ENCODE measurements at regions not wholly inside any gene's neighbourhood (a gene's known extent, or its start where the extent isn't known, plus 50 kb on each side); places are given as distances from the start of the nearest gene placed in this dataset.

DNA sequence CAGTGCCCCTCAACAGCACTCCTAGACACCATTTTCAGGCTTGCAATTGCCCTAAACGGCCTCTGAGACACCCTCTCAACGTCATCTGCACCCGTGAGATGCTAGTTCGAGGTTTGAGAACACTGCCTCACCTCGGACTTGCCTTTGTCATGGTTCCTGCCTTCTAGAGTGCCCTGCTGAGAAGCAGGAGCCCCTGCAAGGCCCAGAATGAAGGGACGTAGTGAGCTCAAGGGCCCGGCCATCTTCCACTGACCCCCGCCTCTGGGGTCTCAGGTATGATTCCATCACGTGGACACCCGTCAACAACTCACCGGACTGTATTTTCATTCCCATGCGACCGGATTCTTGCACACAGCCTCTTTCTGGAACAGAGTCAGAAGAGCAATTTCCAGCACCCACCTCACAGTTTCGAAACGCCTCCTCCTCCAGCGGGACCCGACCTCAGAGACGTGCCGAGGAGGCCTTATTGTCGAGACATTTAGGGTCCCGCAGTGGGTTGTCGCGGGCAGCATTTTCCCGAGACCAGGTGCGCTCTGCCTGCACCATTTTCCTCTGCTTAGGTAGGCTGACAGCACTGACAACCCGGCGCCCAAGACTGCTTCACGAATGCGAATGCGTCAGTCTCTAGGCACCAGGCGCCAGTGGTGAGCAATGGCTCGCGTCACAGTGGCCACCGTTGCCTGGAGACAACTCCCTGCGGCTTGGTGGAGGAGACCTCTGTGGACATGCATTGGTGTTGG, 999.9 kb downstream of the KCNJ18 start:
- TF ChIP-seq EZH2 (IDR thresholded peaks at IDR 0.05; ENCODE audit: low read length, missing control alignments), result no peak
- TF ChIP-seq, protein P1, sequence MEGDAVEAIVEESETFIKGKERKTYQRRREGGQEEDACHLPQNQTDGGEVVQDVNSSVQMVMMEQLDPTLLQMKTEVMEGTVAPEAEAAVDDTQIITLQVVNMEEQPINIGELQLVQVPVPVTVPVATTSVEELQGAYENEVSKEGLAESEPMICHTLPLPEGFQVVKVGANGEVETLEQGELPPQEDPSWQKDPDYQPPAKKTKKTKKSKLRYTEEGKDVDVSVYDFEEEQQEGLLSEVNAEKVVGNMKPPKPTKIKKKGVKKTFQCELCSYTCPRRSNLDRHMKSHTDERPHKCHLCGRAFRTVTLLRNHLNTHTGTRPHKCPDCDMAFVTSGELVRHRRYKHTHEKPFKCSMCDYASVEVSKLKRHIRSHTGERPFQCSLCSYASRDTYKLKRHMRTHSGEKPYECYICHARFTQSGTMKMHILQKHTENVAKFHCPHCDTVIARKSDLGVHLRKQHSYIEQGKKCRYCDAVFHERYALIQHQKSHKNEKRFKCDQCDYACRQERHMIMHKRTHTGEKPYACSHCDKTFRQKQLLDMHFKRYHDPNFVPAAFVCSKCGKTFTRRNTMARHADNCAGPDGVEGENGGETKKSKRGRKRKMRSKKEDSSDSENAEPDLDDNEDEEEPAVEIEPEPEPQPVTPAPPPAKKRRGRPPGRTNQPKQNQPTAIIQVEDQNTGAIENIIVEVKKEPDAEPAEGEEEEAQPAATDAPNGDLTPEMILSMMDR (conservative IDR thresholded peaks at IDR 0.05 in 1 of 2, IDR thresholded peaks at IDR 0.05 in 1 of 2; ENCODE audit: low read depth in 1 of 2, low read length in 2 of 2), result no peak
- no peaks in the 10 kb centered on the region for H3K27me3 ChIP-seq (ENCODE audit: control insufficient read depth, insufficient read depth, low read length)
- H3K4me2 ChIP-seq (ENCODE audit: extremely low read depth, insufficient read depth, low read length), result no peak overlapping the region
- no peak overlapping the region for H3K9ac ChIP-seq (ENCODE audit: insufficient read depth, low read length)
- H3K79me2 ChIP-seq (ENCODE audit: control insufficient read depth, insufficient read depth, low read length), result no peaks in the 10 kb centered on the region
- H2AFZ ChIP-seq (ENCODE audit: low read length), result no peak overlapping the region
- H4K20me1 ChIP-seq (ENCODE audit: control insufficient read depth, extremely low read depth, insufficient read depth, low read length), result no peaks in the 10 kb centered on the region
- H3K36me3 ChIP-seq (ENCODE audit: control insufficient read depth, insufficient read depth, low read length), result no peaks in the 10 kb centered on the region
- no peak overlapping the region for H3K4me3 ChIP-seq (replicated peaks in 1 of 4; ENCODE audit: control extremely low read depth in 1 of 4, insufficient read depth in 1 of 4, low read depth in 3 of 4, low read length in 4 of 4)
- H3K9me3 ChIP-seq (ENCODE audit: control insufficient read depth, insufficient read depth, low read depth, low read length), result no peaks in the 10 kb centered on the region
- no peaks in the 10 kb centered on the region for H3K4me1 ChIP-seq (ENCODE audit: control insufficient read depth, extremely low read depth, insufficient read depth, low read length)
- DNase-seq (ENCODE audit: low read depth in 2 of 2), result no peak
- H3K27ac ChIP-seq (ENCODE audit: insufficient read depth, low read length), result no peak overlapping the region

DNA sequence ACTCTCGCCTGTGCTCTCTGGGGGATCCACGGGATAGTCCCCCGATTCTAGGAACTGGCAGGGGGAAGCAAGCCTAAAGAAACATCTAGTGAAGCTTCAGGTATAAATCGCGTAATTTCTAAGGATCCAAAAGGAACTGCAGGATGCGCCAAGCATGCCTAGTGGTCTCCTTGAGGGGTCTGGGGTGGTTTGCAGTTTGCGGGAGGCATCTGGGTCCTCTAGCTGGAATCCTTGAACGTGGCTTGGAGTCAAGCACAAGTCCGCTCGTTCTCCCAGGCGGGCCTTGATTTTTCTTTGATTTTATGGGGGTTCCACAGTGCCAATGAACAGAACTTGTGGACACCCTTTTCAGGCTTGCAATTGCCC, 1000.5 kb downstream of the KCNJ18 start:
- H3K4me1 ChIP-seq (ENCODE audit: control insufficient read depth, extremely low read depth, insufficient read depth, low read length), result no peaks in the 10 kb centered on the region
- H3K79me2 ChIP-seq (ENCODE audit: control insufficient read depth, insufficient read depth, low read length), result no peaks in the 10 kb centered on the region
- no peak overlapping the region for H3K27ac ChIP-seq (ENCODE audit: insufficient read depth, low read length)
- no peak overlapping the region for H3K9ac ChIP-seq (ENCODE audit: insufficient read depth, low read length)
- no peaks in the 10 kb centered on the region for H3K36me3 ChIP-seq (ENCODE audit: control insufficient read depth, insufficient read depth, low read length)
- no peaks in the 10 kb centered on the region for H3K9me3 ChIP-seq (ENCODE audit: control insufficient read depth, insufficient read depth, low read depth, low read length)
- H3K4me3 ChIP-seq (replicated peaks in 1 of 4; ENCODE audit: control extremely low read depth in 1 of 4, insufficient read depth in 1 of 4, low read depth in 3 of 4, low read length in 4 of 4), result no peak overlapping the region
- no peak overlapping the region for H3K4me2 ChIP-seq (ENCODE audit: extremely low read depth, insufficient read depth, low read length)
- no peak overlapping the region for H2AFZ ChIP-seq (ENCODE audit: low read length)
- TF ChIP-seq, protein P1 (conservative IDR thresholded peaks at IDR 0.05 in 1 of 2, IDR thresholded peaks at IDR 0.05 in 1 of 2; ENCODE audit: low read depth in 1 of 2, low read length in 2 of 2), result no peak
- TF ChIP-seq EZH2 (IDR thresholded peaks at IDR 0.05; ENCODE audit: low read length, missing control alignments), result no peak
- H3K27me3 ChIP-seq (ENCODE audit: control insufficient read depth, insufficient read depth, low read length), result no peaks in the 10 kb centered on the region
- DNase-seq (ENCODE audit: low read depth in 2 of 2), result no peak
- no peaks in the 10 kb centered on the region for H4K20me1 ChIP-seq (ENCODE audit: control insufficient read depth, extremely low read depth, insufficient read depth, low read length)

DNA sequence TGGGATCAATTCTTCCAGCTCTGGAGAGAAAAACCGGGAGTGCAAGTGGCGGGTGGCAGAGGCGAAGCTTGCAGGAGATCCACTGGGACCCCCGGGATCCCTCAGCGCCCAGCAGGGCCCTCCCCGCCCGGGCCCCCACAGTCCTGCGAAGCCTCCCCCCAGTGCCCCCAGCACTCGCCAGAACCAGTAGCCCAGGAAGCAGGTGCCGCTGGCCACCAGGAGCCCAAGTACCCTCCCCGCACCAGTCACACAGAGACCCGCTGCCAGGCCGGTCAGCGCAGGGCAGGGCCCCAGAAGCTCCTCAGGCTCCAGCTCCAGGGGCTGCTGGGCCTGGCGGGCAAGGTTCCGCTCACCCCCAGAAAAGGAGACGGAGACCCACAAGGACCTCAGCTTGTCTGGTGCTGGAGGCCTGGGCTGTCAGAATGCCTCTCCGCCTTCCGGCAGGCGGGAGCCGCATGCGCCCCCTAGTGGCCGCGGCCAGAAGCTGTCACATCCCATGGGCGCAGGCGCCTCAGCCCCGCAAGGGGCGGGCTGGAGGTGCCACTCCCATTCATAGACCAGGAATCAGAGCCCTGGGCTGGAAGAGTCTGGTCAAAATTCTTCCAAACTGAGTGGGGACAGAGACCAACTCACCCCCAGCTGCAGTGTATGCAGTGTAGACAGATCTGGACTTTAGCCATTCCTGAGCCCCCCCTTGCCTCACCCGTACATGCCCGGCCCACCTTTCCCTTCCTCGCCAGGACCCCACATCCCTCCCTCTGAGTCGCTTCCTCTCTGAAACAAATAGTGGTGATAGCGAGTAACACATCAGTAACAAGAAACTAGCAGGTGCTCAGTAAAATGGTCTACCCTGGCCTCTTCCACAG, 1002.3 kb downstream of the KCNJ18 start:
- Histone ChIP-seq H4K20me1 (ENCODE audit: control insufficient read depth, extremely low read depth, insufficient read depth, low read length) (no peaks in the 10 kb centered on the region), H3K9me3 (ENCODE audit: control insufficient read depth, insufficient read depth, low read depth, low read length) (no peaks in the 10 kb centered on the region), H3K27me3 (ENCODE audit: control insufficient read depth, insufficient read depth, low read length) (no peaks in the 10 kb centered on the region), H2AFZ (ENCODE audit: low read length) (no peak overlapping the region), H3K9ac (ENCODE audit: insufficient read depth, low read length) (no peak overlapping the region), H3K4me3 (replicated peaks in 1 of 4; ENCODE audit: control extremely low read depth in 1 of 4, insufficient read depth in 1 of 4, low read depth in 3 of 4, low read length in 4 of 4) (no peak overlapping the region), H3K36me3 (ENCODE audit: control insufficient read depth, insufficient read depth, low read length) (no peaks in the 10 kb centered on the region), H3K79me2 (ENCODE audit: control insufficient read depth, insufficient read depth, low read length) (no peaks in the 10 kb centered on the region), H3K4me1 (ENCODE audit: control insufficient read depth, extremely low read depth, insufficient read depth, low read length) (no peaks in the 10 kb centered on the region), H3K27ac (ENCODE audit: insufficient read depth, low read length) (no peak overlapping the region), H3K4me2 (ENCODE audit: extremely low read depth, insufficient read depth, low read length) (no peak overlapping the region)
- no peak for DNase-seq (ENCODE audit: low read depth in 2 of 2)
- TF ChIP-seq, protein P1 (conservative IDR thresholded peaks at IDR 0.05 in 1 of 2, IDR thresholded peaks at IDR 0.05 in 1 of 2; ENCODE audit: low read depth in 1 of 2, low read length in 2 of 2), result peak in 1 of 2 donors; percentile 4
- TF ChIP-seq EZH2 (IDR thresholded peaks at IDR 0.05; ENCODE audit: low read length, missing control alignments), result no peak
